ENCODE measurements at regions not wholly inside any gene's neighbourhood (a gene's known extent, or its start where the extent isn't known, plus 50 kb on each side); places are given as distances from the start of the nearest gene placed in this dataset.

GRCh38 chr6:119677384-119677783 lies 327.8 kb upstream of the MAN1A1 start:
- WGBS (ENCODE audit: low lambda C conversion rate) = 0% methylated on average over 2 of the region's 2 CpGs
- H3K9ac ChIP-seq (ENCODE audit: insufficient read depth, low read depth, low read length) = no peak overlapping the region
- ChIA-PET POLR2A (no interaction called here), CTCF (ENCODE audit: low intra/inter-chr PET ratio, low total read pairs) (no interaction called here)
- H2AFZ ChIP-seq (ENCODE audit: low read length) = no peak overlapping the region
- no peaks in the 10 kb centered on the region for H4K20me1 ChIP-seq (ENCODE audit: insufficient read depth, low read length)
- intact Hi-C loops (cut with micrococcal nuclease; ENCODE audit: unreplicated experiment) (no loop called here), in situ Hi-C loops (cut with HindIII; ENCODE audit: extremely low pct_ligation_motif_present, low pct_unique_long_range_greater_than_20kb) (no loop called here)
- H3K4me3 ChIP-seq (replicated peaks in 1 of 3; ENCODE audit: insufficient read depth in 1 of 3, low read depth in 2 of 3, low read length in 3 of 3) = no peak overlapping the region
- no peak overlapping the region for H3K27ac ChIP-seq (ENCODE audit: extremely low read length, insufficient read depth, low read length)
- H3K9me3 ChIP-seq (ENCODE audit: low read length) = no peaks in the 10 kb centered on the region
- H3K4me1 ChIP-seq (ENCODE audit: insufficient read depth, low read length) = no peaks in the 10 kb centered on the region
- DNase-seq (ENCODE audit: low spot score) (no peak), FAIRE-seq (no peak), ATAC-seq (no peak)
- H3K36me3 ChIP-seq (replicated peaks in 1 of 2; ENCODE audit: control insufficient read depth in 1 of 2, insufficient read depth in 2 of 2, low read length in 2 of 2) = no peaks in the 10 kb centered on the region
- H3K79me2 ChIP-seq (ENCODE audit: insufficient read depth, low read length) = no peaks in the 10 kb centered on the region
- no peaks in the 10 kb centered on the region for H3K27me3 ChIP-seq (ENCODE audit: control insufficient read depth in 1 of 2, insufficient read depth in 2 of 2, low read length in 2 of 2)
- BruUV-seq (replicated peaks) = no TSS peak
- no peak overlapping the region for H3K4me2 ChIP-seq (ENCODE audit: low read depth, low read length)
- no peak for TF ChIP-seq SETDB1 (CRISPR knock-in tag; IDR thresholded peaks at IDR 0.05; ENCODE audit: borderline replicate concordance)
- no peak for TF ChIP-seq ZNF724P (CRISPR knock-in tag; IDR thresholded peaks at IDR 0.05; ENCODE audit: borderline replicate concordance)
- TF ChIP-seq NR0B2 (CRISPR knock-in tag; IDR thresholded peaks at IDR 0.05) = no peak
- TF ChIP-seq MED8 (CRISPR knock-in tag; IDR thresholded peaks at IDR 0.05; ENCODE audit: insufficient replicate concordance) = no peak
- no peak for TF ChIP-seq ZFP41 (CRISPR knock-in tag; IDR thresholded peaks at IDR 0.05; ENCODE audit: borderline replicate concordance)
- no peak for TF ChIP-seq TBL1XR1 (IDR thresholded peaks at IDR 0.05; ENCODE audit: borderline replicate concordance, low read length, partially characterized antibody)
- no peak for TF ChIP-seq ZHX1 (CRISPR knock-in tag; IDR thresholded peaks at IDR 0.05; ENCODE audit: low read depth)
- TF ChIP-seq ZNF75D (CRISPR knock-in tag; IDR thresholded peaks at IDR 0.05; ENCODE audit: borderline replicate concordance) = no peak
- no peak for TF ChIP-seq ZNF44 (CRISPR knock-in tag; IDR thresholded peaks at IDR 0.05)
- TF ChIP-seq ZNF564 (CRISPR knock-in tag; IDR thresholded peaks at IDR 0.05) = no peak
- no peak for TF ChIP-seq ZNF496 (CRISPR knock-in tag; IDR thresholded peaks at IDR 0.05; ENCODE audit: insufficient replicate concordance)
- no peak for TF ChIP-seq ZUFSP (CRISPR knock-in tag; IDR thresholded peaks at IDR 0.05; ENCODE audit: borderline replicate concordance)
- TF ChIP-seq TBX3 (IDR thresholded peaks at IDR 0.05; ENCODE audit: borderline replicate concordance) = no peak
- TF ChIP-seq REST (IDR thresholded peaks at IDR 0.05; ENCODE audit: borderline replicate concordance in 1 of 2, low read depth in 1 of 2, low read length in 2 of 2) = no peak
